Glomerular visceral epithelial cell (primary cell): ENCODE measurements at regions not wholly inside any gene's neighbourhood (a gene's known extent, or its start where the extent isn't known, plus 50 kb on each side); places are given as distances from the start of the nearest gene placed in this dataset.

Experiments
- DNase-seq: peaks from one replicate; pipeline ENCODE4 v3.0.0-alpha.2; 2016; ENCODE audit errors: extremely low spot score

DNA sequence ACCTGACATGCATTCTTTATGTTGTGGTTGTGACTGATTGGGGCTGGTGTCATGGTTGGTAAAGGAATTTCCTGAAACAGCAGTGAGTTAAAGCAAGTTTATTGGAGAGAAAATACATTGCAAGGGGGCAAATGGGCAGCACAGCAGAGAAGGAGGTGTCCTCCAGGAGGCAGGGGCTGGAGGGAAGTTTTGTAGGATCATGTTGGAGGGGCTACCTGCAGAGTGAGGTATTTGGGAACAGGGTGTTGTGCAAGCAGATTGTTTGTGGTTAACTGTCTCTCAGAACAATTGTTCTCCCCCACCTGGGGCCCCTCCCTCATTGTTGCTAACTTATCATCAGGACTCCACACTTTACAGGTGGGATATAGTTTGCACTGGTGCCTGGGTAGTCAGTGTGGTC is 196.0 kb downstream of the NSUN3 start:
- DNase-seq = no peak

DNA sequence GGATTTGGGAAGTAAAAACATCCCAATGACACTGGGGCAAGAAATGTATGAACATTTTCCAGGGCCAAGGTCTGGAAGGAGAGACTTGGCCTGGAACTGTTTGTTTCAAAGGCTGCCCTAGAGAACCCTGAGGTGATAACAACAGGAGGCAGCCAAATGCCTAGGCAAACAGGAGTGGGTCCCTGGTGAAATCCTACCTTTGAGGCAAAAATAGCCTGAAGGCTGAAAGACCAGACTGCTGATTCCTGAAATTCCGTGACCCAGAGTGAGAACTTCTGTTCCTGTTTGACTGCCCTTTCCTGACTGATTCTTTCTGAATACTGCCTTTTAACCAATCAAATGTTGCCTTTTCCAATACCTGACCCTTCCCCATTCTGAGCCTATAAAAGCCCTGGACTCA is 196.4 kb downstream of the NSUN3 start:
- no peak for DNase-seq

GRCh38 chr3:94269763-94270162 is 206.9 kb downstream of the NSUN3 start:
- DNase-seq = peak; percentile 21

DNA sequence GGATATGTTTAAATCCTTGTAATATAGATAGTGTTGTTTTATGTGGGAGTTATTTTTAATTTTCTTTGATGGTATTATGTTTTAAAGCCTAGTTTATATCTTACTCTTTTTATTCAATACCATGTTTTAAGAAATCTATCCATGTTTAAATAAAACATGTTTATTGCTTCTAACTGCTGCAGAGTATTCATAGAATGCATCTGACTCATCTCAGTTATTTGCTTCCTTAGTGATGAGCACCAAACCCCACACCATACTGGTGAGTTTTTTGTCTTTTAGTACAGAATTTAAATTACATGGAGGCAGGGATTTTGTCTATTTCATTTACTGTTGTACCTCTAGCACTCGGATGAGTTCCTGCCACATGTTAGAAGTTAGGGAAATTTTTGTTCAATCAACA is 209.2 kb downstream of the NSUN3 start:
- DNase-seq = no peak

GRCh38 chr3:94280958-94281357 is 218.1 kb downstream of the NSUN3 start:
- no peak for DNase-seq

GRCh38 chr3:94285872-94286271 is 223.0 kb downstream of the NSUN3 start:
- peak; percentile 22 for DNase-seq

DNA sequence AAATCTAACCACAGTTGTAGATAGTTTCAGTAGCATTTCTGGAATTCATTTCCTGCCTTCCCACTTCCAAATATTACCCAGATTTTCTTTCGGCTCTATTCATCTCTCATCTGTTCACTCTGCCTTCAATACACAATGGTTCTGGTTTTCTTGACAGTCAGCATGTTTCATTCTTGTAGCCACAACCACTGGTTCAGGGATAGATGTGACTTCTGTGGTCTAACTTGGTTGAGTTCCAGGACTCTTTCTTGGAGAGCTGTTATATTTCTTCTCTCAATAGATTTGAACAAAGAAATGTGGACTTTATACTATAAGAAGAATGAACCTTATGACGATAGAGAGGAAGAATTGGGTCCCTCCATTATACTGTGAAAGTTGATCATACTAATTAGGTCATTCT is 228.8 kb downstream of the NSUN3 start:
- DNase-seq = peak; percentile 44

- DNase-seq = no peak
These were observed 229.3 kb downstream of the NSUN3 start for GRCh38 chr3:94292151-94292550.

GRCh38 chr3:94293793-94294195 is 230.9 kb downstream of the NSUN3 start:
- peak; percentile 55 for DNase-seq

DNA sequence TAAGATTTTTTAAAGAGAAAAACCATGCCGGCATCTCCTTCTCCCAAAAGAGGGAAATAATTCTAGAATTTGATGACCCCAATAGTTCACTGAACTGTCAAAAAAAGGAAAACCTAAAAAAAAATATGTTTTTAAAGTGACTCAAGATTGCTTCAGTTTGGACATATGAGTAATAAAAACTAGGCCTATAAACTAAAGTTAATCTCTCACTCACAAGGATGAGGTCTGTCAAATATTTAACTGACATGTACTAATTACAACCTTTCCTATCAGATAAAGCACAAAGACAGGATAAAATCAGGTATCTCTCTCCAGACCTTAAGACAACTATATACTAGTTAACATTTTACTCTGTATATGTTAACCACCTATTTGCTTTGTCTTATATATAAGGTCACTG is 231.9 kb downstream of the NSUN3 start:
- DNase-seq = peak; percentile 15

GRCh38 chr3:94299716-94300115 is 236.9 kb downstream of the NSUN3 start:
- no peak for DNase-seq

GRCh38 chr3:94301366-94301765 is 238.5 kb downstream of the NSUN3 start:
- peak; percentile 4 for DNase-seq

- DNase-seq = peak; percentile 29
These were observed 240.4 kb downstream of the NSUN3 start for GRCh38 chr3:94303266-94303665.

DNA sequence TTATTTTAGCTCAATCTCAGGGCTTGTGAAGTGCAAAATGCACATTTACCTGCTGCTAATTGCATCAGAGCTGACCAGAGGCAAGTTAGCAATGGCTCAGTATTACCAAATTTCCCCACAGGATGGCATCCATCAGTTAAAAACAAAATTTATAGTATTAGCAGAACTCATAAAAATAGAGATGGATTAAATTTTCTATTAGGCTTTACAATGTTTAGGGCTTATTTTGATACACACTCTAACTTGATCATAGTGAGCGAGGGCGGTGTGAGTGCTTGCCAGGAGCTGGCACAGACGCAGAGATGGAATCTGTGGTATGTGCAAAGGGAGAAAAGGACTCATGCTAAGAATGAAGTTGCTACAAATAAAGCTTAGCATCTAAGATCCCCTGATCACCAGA is 241.0 kb downstream of the NSUN3 start:
- peak; percentile 24 for DNase-seq

GRCh38 chr3:94304954-94305353 is 242.1 kb downstream of the NSUN3 start:
- DNase-seq = no peak

- DNase-seq = no peak
These were observed 243.2 kb downstream of the NSUN3 start for GRCh38 chr3:94305835-94306611.

DNA sequence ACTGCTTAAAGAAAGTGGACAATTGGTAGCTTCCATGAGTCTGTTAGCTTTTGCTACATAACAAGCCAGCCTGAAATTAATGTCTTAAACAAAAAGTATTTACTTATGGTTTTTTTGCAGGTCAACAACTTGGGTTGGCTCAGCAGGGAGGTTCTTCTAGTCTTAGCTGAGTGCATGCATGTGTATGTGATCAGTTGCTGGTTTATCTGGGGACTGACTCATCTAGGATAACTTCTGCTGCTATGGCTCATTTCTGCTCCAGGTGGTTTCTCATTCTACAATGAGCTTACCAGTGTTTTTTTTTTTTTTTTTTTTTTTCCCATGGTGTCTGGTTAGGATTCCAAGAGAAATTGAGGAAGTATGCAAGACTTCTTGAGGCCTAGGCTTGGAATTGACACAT is 244.7 kb downstream of the NSUN3 start:
- peak; percentile 17 for DNase-seq

- DNase-seq = no peak
These were observed 245.9 kb downstream of the NSUN3 start for GRCh38 chr3:94308767-94309166.

- no peak for DNase-seq
These were observed 247.7 kb downstream of the NSUN3 start for GRCh38 chr3:94310341-94311135.

- no peak for DNase-seq
These were observed 248.8 kb downstream of the NSUN3 start for GRCh38 chr3:94311651-94312050.

DNA sequence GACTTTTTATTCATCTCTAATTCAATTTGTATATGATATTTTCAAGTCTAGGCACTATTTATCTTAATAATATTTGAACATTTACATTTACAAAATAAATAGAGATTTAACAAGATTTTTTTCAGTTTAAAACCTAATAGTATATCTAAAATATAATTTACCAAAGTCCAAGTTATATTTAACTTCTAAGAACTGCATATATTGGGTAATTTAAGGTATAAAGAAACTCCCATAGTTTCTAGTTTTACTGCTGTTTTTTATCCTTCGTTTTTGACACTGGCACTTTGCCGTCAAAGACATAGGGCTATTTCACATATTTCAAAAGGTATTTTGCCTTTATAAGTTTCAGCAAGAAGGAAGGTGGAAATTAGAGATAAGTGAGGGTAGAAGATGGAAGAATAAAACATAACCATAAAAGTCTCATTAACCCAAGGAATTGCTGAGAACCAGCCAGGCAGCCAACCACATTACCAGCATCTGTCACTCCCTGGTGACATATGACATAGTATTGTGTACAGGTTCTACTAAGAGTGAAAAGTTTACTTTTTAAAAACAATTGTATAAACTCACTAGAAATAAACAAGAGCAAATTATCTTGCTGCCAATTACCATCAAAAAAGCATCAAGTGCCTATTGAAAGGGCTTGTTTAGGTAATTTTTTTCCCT is 251.5 kb downstream of the NSUN3 start:
- no peak for DNase-seq

DNA sequence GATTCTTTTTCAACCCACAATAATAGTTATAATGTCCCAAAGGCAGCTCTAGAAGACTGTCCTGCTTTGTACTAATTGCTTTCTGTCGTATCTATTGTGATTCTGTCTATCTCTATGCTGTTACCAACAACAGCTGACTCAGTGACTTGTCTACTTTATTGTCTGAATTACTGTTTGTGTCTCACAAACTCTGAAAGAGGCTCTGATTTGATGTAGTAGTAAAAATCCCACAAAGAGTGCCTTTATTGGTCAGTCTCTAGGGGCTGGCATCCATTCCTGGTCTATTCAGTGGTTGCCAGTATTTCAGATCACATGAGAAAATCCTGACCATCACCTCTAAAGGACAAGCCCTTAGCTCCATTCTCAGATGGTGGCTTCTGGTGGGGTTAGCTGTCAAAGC is 254.2 kb downstream of the NSUN3 start:
- no peak for DNase-seq

GRCh38 chr3:94323596-94323995 is 260.7 kb downstream of the NSUN3 start:
- no peak for DNase-seq
